HCT116 (cell line): ENCODE measurements at regions not wholly inside any gene's neighbourhood (a gene's known extent, or its start where the extent isn't known, plus 50 kb on each side); places are given as distances from the start of the nearest gene placed in this dataset.

Experiments
- ATAC-seq: fragments of 200-7000 bp; cut with Tn5 transposase; 2 replicates; pipeline ENCODE4 v1.9.1; 2020; ENCODE audit warnings: mild to moderate bottlenecking, moderate library complexity
- BruUV-seq: library from RNA; stranded (reverse); fragments of 400-500 nt; replicated peaks from 2 replicates; lab custom pipeline; 2021; lab: Mats Ljungman, UMichigan
- CTCF ChIA-PET: fragments of 300-600 bp; sonication (Branson Sonifier 250); formaldehyde crosslinking; loops from one replicate; lab custom pipeline; 2021; ENCODE audit warnings: antibody characterized with exemption; lab: Charles Lee
- POLR2A ChIA-PET: fragments of 300-600, 350-600 bp; sonication (Branson Sonifier 250); formaldehyde crosslinking; loops from one replicate; lab custom pipeline; 2021; ENCODE audit warnings: antibody characterized with exemption; lab: Charles Lee
- RAD21 ChIA-PET, 2 experiments: fragments of 300-600 bp; sonication (Branson Sonifier 250); formaldehyde crosslinking; loops; one replicate each; lab custom pipeline; 2023; ENCODE audit warnings: low total read pairs in 2 of 2; ENCODE audit not compliant: uncharacterized antibody in 2 of 2, unreplicated experiment in 2 of 2, low non-redundant PET in 1 of 2; lab: Charles Lee
- DNase-seq: peaks from one replicate; pipeline ENCODE4 v3.0.0-alpha.2; 2010; ENCODE audit warnings: low read depth, low spot score
- H2AFZ ChIP-seq: fragments of 200-600 bp; shearing (Covaris generic), sonication (generic); 2 replicates; pipeline ENCODE4 v1.6.1; 2017; ENCODE audit warnings: low read depth, mixed run types, mixed read lengths, antibody characterized with exemption, low read length; ENCODE audit not compliant: poor library complexity, severe bottlenecking
- H3K27ac ChIP-seq: 2 replicates; pipeline ENCODE4 v1.5.1; 2012; ENCODE audit warnings: low read depth, low read length
- H3K27me3 ChIP-seq: fragments of 200-600 bp; sonication (generic); 2 replicates; pipeline ENCODE4 v1.6.1; 2016; ENCODE audit warnings: mixed run types, low read length, mixed read lengths; ENCODE audit not compliant: insufficient read depth
- H3K36me3 ChIP-seq, 2 experiments: fragments of 200-500 bp in 1 of 2; fragments of 200-600 bp in 1 of 2; sonication (Bioruptor generic) in 1 of 2; sonication (generic) in 1 of 2; 2 replicates each; pipeline versions ENCODE4 v1.5.1 to v1.6.1; 2014 to 2016; ENCODE audit warnings: low read length in 2 of 2, inconsistent platforms in 1 of 2, mixed read lengths in 1 of 2, mixed run types in 1 of 2; ENCODE audit not compliant: insufficient read depth in 2 of 2, control insufficient read depth in 1 of 2
- H3K4me1 ChIP-seq, 2 experiments: fragments of 200-600 bp in 1 of 2; sonication (generic) in 1 of 2; 2 replicates each; pipeline versions ENCODE4 v1.5.1 to v1.6.1; 2012 to 2017; ENCODE audit warnings: low read length in 2 of 2, inconsistent platforms in 1 of 2, mild to moderate bottlenecking in 1 of 2, mixed read lengths in 1 of 2, mixed run types in 1 of 2, moderate library complexity in 1 of 2; ENCODE audit not compliant: insufficient read depth in 2 of 2, control insufficient read depth in 1 of 2
- H3K4me2 ChIP-seq: fragments of 200-600 bp; sonication (generic); 2 replicates; pipeline ENCODE4 v1.6.1; 2017; ENCODE audit warnings: mixed run types, low read length, mixed read lengths
- H3K4me3 ChIP-seq, 2 experiments: fragments of 200-600 bp in 1 of 2; sonication (generic) in 1 of 2; replicated peaks in 1 of 2; 2 replicates each; pipeline ENCODE4 v1.5.1; 2011 to 2016; ENCODE audit warnings: low read length in 2 of 2, control low read depth in 1 of 2, low read depth in 1 of 2, mild to moderate bottlenecking in 1 of 2, mixed read lengths in 1 of 2, mixed run types in 1 of 2
- H3K79me2 ChIP-seq: fragments of 200-600 bp; sonication (generic); 2 replicates; pipeline ENCODE4 v1.6.1; 2017; ENCODE audit warnings: mild to moderate bottlenecking, mixed run types, low read length, moderate library complexity, mixed read lengths; ENCODE audit not compliant: insufficient read depth
- H3K9ac ChIP-seq: fragments of 200-600 bp; sonication (generic); 2 replicates; pipeline ENCODE4 v1.6.1; 2016; ENCODE audit warnings: low read length, mixed read lengths
- H3K9me2 ChIP-seq: fragments of 200-600 bp; sonication (generic), shearing (Covaris generic); 2 replicates; pipeline ENCODE4 v1.6.1; 2017; ENCODE audit warnings: mixed run types, mild to moderate bottlenecking, moderate library complexity; ENCODE audit not compliant: insufficient read depth
- H3K9me3 ChIP-seq, 2 experiments: fragments of 200-500 bp in 1 of 2; fragments of 200-600 bp in 1 of 2; sonication (Bioruptor generic) in 1 of 2; sonication (generic) in 1 of 2; 2 replicates each; pipeline ENCODE4 v1.6.1; 2014 to 2017; ENCODE audit warnings: low read length in 2 of 2, mixed read lengths in 2 of 2, inconsistent platforms in 1 of 2, low read depth in 1 of 2, mild to moderate bottlenecking in 1 of 2, mixed run types in 1 of 2, moderate library complexity in 1 of 2; ENCODE audit not compliant: control insufficient read depth in 1 of 2, insufficient read depth in 1 of 2
- H4K20me1 ChIP-seq: fragments of 200-600 bp; sonication (generic), shearing (Covaris generic); 2 replicates; pipeline ENCODE4 v1.6.1; 2017; ENCODE audit warnings: mixed run types, mild to moderate bottlenecking, moderate library complexity; ENCODE audit not compliant: insufficient read depth
- ATF3 ChIP-seq: IDR thresholded peaks from 2 replicates; pipeline ENCODE4 v1.6.1; 2012
- CEBPB ChIP-seq: IDR thresholded peaks from 2 replicates; pipeline ENCODE4 v1.6.1; 2012; ENCODE audit warnings: low read depth
- EGR1 ChIP-seq: IDR thresholded peaks from 2 replicates; pipeline ENCODE4 v1.6.1; 2012; ENCODE audit warnings: low read depth
- ELF1 ChIP-seq: IDR thresholded peaks from 2 replicates; pipeline ENCODE4 v1.6.1; 2012; ENCODE audit warnings: low read depth, borderline replicate concordance
- EZH2phosphoT487 ChIP-seq: fragments of 200-600 bp; IDR thresholded peaks from 2 replicates; pipeline ENCODE4 v1.6.1; 2018; ENCODE audit warnings: antibody characterized with exemption, borderline replicate concordance
- FOSL1 ChIP-seq: IDR thresholded peaks from 2 replicates; pipeline ENCODE4 v1.6.1; 2012; ENCODE audit warnings: low read depth
- POLR2A ChIP-seq: IDR thresholded peaks from 2 replicates; pipeline ENCODE4 v1.7.0; 2011; ENCODE audit warnings: borderline replicate concordance; ENCODE audit not compliant: insufficient read depth, insufficient read length; ENCODE audit errors: extremely low read depth
- RAD21 ChIP-seq: IDR thresholded peaks from 2 replicates; pipeline ENCODE4 v1.6.1; 2012; ENCODE audit warnings: low read depth, mild to moderate bottlenecking
- REST ChIP-seq: IDR thresholded peaks from 2 replicates; pipeline ENCODE4 v1.6.1; 2012; ENCODE audit warnings: low read depth
- SIN3A ChIP-seq: IDR thresholded peaks from 2 replicates; pipeline ENCODE4 v1.6.1; 2012; ENCODE audit warnings: low read depth
- SRF ChIP-seq: IDR thresholded peaks from 2 replicates; pipeline ENCODE4 v1.6.1; 2012; ENCODE audit warnings: low read depth
- TCF7L2 ChIP-seq: IDR thresholded peaks from 2 replicates; pipeline ENCODE4 v1.7.0; 2011; ENCODE audit warnings: borderline replicate concordance, inconsistent platforms; ENCODE audit not compliant: insufficient read depth, insufficient read length; ENCODE audit errors: extremely low read depth
- YY1 ChIP-seq: IDR thresholded peaks from 2 replicates; pipeline ENCODE4 v1.6.1; 2011; ENCODE audit warnings: low read length, low read depth, moderate library complexity, mild to moderate bottlenecking; ENCODE audit not compliant: insufficient replicate concordance; ENCODE audit errors: extremely low read depth
- ZBTB33 ChIP-seq: IDR thresholded peaks from 2 replicates; pipeline ENCODE4 v1.6.1; 2011; ENCODE audit warnings: mild to moderate bottlenecking, low read length, moderate library complexity; ENCODE audit not compliant: insufficient replicate concordance; ENCODE audit errors: extremely low read depth
- ZFX ChIP-seq: fragments of 450-650 bp; IDR thresholded peaks from 2 replicates; pipeline ENCODE4 v1.6.1; 2017
- ZNF274 ChIP-seq: fragments of 200-500 bp; sonication (Bioruptor generic); IDR thresholded peaks from 2 replicates; pipeline ENCODE4 v1.6.1; 2014; ENCODE audit warnings: mild to moderate bottlenecking, low read depth, low read length, inconsistent platforms
- intact Hi-C: fragments of 100-400 bp; cut with micrococcal nuclease; formaldehyde crosslinking; loops from 2 replicates; pipeline ENCODE4 v1.10.0; 2022

GRCh38 chr3:72351536-72351935 is 496.7 kb downstream of the SHQ1 start:
- no peak overlapping the region for H3K27ac ChIP-seq
- CTCF ChIA-PET: no interaction called here
- H3K4me2 ChIP-seq: no peak overlapping the region
- ATAC-seq (no peak), DNase-seq (no peak)
- RAD21 ChIA-PET: no interaction called here
- H2AFZ ChIP-seq: no peak overlapping the region
- H3K9me2 ChIP-seq: no peaks in the 10 kb centered on the region
- peaks cover 0 to 11% of the 10 kb centered on the region in 2 experiments; a peak in 3 of 4 replicates for H3K4me1 ChIP-seq
- intact Hi-C loops: no loop called here
- no peaks in the 10 kb centered on the region for H3K27me3 ChIP-seq
- H3K4me3 ChIP-seq: no peak overlapping the region
- H4K20me1 ChIP-seq: no peaks in the 10 kb centered on the region
- no peaks in the 10 kb centered on the region for H3K9me3 ChIP-seq
- H3K9ac ChIP-seq: no peak overlapping the region
- TF ChIP-seq TCF7L2: no peak
- TF ChIP-seq ZNF274: no peak
- no peak for TF ChIP-seq YY1
- TF ChIP-seq FOSL1: no peak
- TF ChIP-seq REST: no peak
- no peak for TF ChIP-seq EGR1
- TF ChIP-seq SRF: no peak
- TF ChIP-seq SIN3A: no peak
- TF ChIP-seq RAD21: no peak
- TF ChIP-seq CEBPB: no peak
- no peak for TF ChIP-seq ZFX
- TF ChIP-seq ZBTB33: no peak
- no peak for TF ChIP-seq ELF1
- TF ChIP-seq POLR2A: no peak
- TF ChIP-seq ATF3: no peak
- no peak for TF ChIP-seq EZH2phosphoT487
- H3K79me2 ChIP-seq: no peaks in the 10 kb centered on the region
- POLR2A ChIA-PET: no interaction called here
- H3K36me3 ChIP-seq: no peaks in the 10 kb centered on the region
- BruUV-seq: no TSS peak
